Cardiac fibroblast (primary cell): ENCODE measurements at regions not wholly inside any gene's neighbourhood (a gene's known extent, or its start where the extent isn't known, plus 50 kb on each side); places are given as distances from the start of the nearest gene placed in this dataset.

Source experiments
- DNase-seq, 2 donors: peaks; one replicate each; pipeline versions ENCODE4 v3.0.0 to v3.0.0-alpha.2; 2010; ENCODE audit warnings: low read depth in 2 of 2
- H3K4me3 ChIP-seq, 2 donors: replicated peaks in 1 of 2; 1 replicate in 1 of 2; 2 replicates in 1 of 2; pipeline ENCODE4 v1.5.1; 2011; ENCODE audit warnings: low read depth in 2 of 2, low read length in 2 of 2, mild to moderate bottlenecking in 2 of 2, moderate library complexity in 1 of 2
- TF ChIP-seq, protein P1 (sequence below): IDR thresholded peaks from one replicate; pipeline ENCODE4 v1.5.1; 2011; ENCODE audit warnings: low read depth, mild to moderate bottlenecking, low read length, inconsistent platforms

GRCh38 chr11:69348414-69349235 lies 54.7 kb downstream of the MYEOV start:
- no peak for DNase-seq
- TF ChIP-seq, protein P1, sequence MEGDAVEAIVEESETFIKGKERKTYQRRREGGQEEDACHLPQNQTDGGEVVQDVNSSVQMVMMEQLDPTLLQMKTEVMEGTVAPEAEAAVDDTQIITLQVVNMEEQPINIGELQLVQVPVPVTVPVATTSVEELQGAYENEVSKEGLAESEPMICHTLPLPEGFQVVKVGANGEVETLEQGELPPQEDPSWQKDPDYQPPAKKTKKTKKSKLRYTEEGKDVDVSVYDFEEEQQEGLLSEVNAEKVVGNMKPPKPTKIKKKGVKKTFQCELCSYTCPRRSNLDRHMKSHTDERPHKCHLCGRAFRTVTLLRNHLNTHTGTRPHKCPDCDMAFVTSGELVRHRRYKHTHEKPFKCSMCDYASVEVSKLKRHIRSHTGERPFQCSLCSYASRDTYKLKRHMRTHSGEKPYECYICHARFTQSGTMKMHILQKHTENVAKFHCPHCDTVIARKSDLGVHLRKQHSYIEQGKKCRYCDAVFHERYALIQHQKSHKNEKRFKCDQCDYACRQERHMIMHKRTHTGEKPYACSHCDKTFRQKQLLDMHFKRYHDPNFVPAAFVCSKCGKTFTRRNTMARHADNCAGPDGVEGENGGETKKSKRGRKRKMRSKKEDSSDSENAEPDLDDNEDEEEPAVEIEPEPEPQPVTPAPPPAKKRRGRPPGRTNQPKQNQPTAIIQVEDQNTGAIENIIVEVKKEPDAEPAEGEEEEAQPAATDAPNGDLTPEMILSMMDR: no peak
- no peak overlapping the region for H3K4me3 ChIP-seq

DNA sequence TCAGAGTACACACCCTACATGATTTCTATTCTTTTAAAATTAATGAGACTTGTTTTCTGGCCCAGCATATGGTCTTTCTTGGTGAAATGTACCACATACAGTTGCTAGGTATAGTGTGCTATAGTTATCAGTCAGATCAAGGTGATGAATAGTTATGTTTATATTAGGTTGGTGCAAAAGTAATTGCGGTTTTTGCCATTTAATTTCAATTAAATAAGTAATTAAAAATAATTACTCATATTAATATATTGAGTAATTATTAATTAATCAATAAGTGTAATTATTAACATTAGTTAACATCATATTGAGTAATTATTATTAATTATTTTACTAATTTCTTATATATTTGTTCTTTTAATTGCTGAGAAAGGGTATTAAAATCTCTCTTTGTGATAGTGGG lies 56.1 kb downstream of the MYEOV start:
- no peak overlapping the region for H3K4me3 ChIP-seq
- TF ChIP-seq, protein P1: no peak
- no peak for DNase-seq

GRCh38 chr11:69350596-69350995 lies 56.6 kb downstream of the MYEOV start:
- no peak overlapping the region for H3K4me3 ChIP-seq
- TF ChIP-seq, protein P1: no peak

GRCh38 chr11:69351460-69351859 lies 57.5 kb downstream of the MYEOV start:
- peak; percentile 70 to 88 for DNase-seq
- no peak overlapping the region for H3K4me3 ChIP-seq
- TF ChIP-seq, protein P1: no peak

More at GRCh38 chr11:69350596-69350995, 56.6 kb downstream of the MYEOV start:
- no peak for DNase-seq

GRCh38 chr11:69352166-69352565 lies 58.2 kb downstream of the MYEOV start:
- H3K4me3 ChIP-seq: no peak overlapping the region
- TF ChIP-seq, protein P1: no peak
- DNase-seq: peak in 1 of 2 donors; percentile 45

DNA sequence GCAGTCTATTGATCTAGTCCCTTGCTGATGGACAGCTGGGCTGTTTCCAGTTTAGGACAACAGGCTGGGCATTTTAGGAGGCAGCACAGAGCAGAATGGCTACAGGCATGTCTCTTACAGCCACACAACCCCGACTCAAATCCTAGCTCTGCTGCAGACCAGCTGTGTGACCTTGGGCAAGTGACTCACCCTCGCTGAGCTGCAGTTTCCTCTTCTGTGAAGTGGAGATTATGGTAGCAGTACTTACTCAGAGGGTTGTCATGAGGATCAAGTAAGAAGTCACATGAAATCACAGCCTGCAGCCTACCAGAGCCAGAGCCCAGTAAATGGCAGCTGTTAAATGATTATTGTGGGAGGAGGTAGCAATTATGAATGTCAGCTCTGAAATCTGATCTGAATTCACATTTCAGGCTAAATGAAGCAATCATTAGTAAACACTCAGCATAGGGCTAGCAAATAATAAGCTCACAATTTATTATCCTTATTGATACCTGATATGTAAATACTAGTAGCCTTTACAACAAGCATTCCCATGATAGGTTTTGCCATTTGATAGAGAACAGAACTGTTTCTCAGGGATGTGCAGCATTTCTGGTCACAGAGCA lies 58.9 kb downstream of the MYEOV start:
- no peak overlapping the region for H3K4me3 ChIP-seq
- DNase-seq: peak; percentile 77 to 97
- TF ChIP-seq, protein P1: no peak
